Activated CD4-positive, CD25-positive, alpha-beta regulatory T cell treated with anti-CD3 and anti-CD28 coated beads, Interleukin-2, amount 50 U/mL, for 72 hours (primary cell): ENCODE measurements at regions not wholly inside any gene's neighbourhood (a gene's known extent, or its start where the extent isn't known, plus 50 kb on each side); places are given as distances from the start of the nearest gene placed in this dataset.
"Not testable (repeated sequence)": the region's sequence is repeated elsewhere in the genome, so short reads cannot be mapped to it uniquely, and the experiment has no call there.

Source experiments
- DNase-seq: peaks from one replicate; pipeline ENCODE4 v3.0.0; 2021

DNA sequence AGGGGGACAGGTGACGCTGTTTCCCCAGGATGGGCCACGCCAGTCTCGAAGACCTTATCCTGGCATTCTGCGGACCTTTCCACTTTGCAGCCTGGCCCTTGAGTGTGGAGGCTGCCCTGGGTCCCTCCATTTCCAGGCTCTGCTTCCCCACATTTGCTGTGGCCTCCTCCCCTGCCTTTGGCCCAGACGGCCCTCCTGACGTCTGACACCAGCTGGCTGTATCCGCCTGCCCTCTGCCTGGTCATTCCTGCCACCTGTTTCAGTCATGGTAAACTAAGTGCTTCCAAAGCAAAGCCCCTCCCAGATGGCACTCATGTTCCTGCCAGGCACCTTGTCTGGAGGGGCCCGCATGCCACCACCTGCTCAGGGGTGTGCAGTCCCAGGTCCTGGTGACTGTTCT, 95.1 kb downstream of the ASB1 start:
- DNase-seq: no peak

- DNase-seq: no peak
Measured at GRCh38 chr2:238523158-238524110, 96.7 kb downstream of the ASB1 start.

- no peak for DNase-seq
Measured at GRCh38 chr2:238524426-238524983, 97.8 kb downstream of the ASB1 start.

- DNase-seq: no peak
Measured at GRCh38 chr2:238525990-238526389, 99.3 kb downstream of the ASB1 start.

GRCh38 chr2:238527565-238527964, 100.8 kb downstream of the ASB1 start:
- DNase-seq: no peak

GRCh38 chr2:238528953-238529781, 102.4 kb downstream of the ASB1 start:
- no peak for DNase-seq

GRCh38 chr2:238531017-238531645, 104.4 kb downstream of the ASB1 start:
- not testable (repeated sequence) for DNase-seq

GRCh38 chr2:238543732-238544131, 117.0 kb downstream of the ASB1 start:
- not testable (repeated sequence) for DNase-seq

DNA sequence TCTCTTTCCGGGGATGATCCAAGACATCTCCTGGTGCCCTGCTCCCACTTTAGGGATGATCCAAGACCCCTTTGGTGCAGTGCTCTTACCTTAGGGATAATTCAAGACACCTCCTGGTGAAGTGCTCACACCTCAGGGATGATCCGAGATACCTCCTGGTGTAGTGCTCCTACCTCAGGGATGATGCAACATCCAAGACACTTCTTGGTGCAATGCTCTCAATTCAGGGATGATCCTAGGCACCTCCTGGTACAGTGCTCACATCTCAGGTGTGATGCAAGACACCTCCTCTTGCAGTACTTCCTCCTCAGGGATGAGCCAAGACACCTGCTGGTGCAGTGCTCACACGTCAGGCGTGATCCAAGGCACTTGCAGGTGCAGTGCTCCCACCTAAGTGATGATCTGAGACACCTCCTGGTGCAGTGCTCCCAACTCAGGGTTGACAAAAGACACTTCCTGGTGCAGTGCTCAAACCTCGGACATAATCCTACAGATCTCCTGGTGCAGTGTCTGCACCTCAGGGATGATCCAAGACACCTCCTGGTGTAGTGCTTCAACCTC, 122.3 kb downstream of the ASB1 start:
- DNase-seq: no peak

GRCh38 chr2:238549866-238550265, 123.1 kb downstream of the ASB1 start:
- no peak for DNase-seq

GRCh38 chr2:238551091-238551490, 124.4 kb downstream of the ASB1 start:
- no peak for DNase-seq

- no peak for DNase-seq
Measured at GRCh38 chr2:238552226-238552625, 125.5 kb downstream of the ASB1 start.

- DNase-seq: no peak
Measured at GRCh38 chr2:238553159-238553558, 126.4 kb downstream of the ASB1 start.

DNA sequence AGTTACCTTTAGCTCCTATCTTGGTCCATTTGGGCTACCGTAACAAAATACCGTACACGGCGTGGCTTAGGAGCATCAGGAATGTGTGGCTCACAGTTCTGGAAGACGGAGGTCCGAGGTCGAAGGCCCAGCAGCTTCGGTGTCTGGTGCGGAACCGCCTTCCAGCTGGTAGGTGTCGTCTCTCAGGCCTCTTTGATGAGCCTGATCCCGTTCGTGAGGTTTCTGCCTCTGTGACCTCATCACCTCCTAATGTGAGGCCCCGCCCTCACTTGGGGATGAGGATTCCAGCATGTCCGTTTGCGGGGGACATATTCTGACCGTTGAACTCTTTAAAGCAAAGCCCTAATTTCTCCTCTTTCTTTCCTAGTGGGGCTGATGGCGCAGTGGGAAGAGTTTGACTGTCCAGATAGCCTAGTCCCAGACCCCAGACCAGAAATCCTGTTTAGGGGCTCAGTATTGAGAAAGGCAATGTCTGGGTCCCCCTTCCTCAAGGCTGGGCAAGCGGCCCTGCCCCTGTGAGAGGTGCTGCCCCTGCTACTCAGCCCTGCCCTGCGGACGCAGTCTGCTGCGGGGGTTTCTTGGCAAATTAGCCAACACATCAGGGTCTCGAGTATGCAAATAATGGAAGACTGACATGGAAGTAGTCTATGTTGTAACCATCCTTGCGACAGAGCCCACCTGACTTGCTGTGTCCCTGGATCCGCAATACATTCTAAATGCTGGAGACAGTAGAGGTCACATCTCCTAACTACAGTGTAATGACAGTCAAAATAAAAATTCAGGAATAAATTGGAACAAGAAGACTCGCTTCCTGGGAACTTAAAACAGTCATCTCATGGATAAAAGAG, 128.0 kb downstream of the ASB1 start:
- no peak for DNase-seq

- no peak for DNase-seq
Measured at GRCh38 chr2:238555786-238556542, 129.2 kb downstream of the ASB1 start.

DNA sequence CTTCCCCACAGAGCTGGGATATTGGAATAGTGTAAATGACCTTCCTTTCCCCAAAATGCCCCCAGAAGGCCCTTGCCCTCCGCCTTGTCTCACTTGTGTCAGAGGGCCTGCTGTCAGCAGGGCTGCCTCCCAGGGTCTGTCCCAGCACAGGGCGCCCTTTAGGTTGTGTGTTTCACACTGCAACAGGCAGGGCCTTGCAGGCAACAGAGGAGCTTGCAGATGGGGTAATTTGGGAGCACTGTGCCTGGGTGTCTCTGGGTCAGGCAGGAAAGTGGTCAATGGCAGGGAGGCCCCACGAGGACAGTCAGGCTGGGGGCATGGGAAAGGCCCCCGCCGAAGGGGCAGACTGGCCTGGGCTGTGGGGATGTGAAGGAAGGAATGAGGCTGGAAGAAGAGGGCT, 130.7 kb downstream of the ASB1 start:
- DNase-seq: no peak

DNA sequence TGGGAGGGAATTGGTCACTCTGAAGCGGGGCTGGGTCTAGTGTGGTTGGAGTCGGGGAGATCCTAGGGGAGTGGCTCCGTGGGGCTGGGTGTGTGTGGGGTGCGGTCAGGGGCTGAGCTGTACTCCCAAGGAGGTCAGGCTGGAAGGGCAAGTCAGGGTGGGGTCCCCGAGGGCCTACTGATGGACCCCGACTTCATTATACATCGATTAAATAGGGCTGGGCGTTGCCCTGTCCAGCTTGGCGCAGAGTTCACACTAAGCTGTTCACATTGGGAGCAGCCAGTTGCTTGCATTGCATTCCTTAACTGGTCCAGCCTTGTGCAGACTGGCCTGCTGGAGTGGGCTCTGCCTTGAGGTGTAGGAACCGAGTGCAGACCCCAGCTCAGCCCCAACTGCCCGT, 131.2 kb downstream of the ASB1 start:
- no peak for DNase-seq

GRCh38 chr2:238558456-238559099, 131.9 kb downstream of the ASB1 start:
- no peak for DNase-seq

DNA sequence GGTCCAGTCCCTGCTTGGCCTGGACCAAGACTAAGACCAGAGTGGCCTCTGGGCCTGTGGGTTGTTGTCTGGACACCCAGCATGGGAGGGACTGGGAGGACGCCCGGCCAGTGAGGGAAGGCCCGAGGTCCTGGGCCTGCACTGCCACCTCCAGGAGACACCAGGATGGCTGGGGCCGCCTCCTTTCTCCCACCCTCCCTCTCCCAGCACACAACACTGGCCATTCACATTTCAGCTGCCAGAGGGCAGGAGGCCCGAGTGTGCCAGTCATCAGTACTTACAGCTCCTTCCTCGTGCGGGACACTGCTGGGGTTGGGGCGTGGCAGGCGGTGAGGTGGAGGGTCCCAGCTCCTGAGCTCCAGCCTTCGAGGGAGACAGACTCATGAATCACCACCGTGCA, 133.5 kb downstream of the ASB1 start:
- no peak for DNase-seq

DNA sequence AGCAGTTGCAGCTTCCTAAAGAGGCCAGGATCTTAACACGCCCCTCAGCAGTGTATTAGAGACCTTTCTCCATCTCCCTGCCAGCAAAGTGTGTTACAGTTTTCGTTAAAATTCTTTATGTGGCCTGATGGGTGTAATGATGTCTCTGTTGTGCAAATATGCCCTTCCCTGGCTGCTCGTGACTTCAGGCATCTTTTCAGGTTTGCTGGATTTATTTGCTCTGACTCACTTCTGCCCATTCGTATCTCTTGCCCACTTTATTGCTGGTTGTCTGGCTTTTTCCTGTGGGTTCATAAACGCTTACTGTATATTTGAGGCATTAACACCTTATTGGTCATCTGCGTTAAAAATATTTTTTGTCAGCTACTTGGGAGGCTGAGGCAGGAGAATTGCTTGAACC, 134.5 kb downstream of the ASB1 start:
- DNase-seq: no peak
